ENCODE measurements at regions not wholly inside any gene's neighbourhood (a gene's known extent, or its start where the extent isn't known, plus 50 kb on each side); places are given as distances from the start of the nearest gene placed in this dataset.

DNA sequence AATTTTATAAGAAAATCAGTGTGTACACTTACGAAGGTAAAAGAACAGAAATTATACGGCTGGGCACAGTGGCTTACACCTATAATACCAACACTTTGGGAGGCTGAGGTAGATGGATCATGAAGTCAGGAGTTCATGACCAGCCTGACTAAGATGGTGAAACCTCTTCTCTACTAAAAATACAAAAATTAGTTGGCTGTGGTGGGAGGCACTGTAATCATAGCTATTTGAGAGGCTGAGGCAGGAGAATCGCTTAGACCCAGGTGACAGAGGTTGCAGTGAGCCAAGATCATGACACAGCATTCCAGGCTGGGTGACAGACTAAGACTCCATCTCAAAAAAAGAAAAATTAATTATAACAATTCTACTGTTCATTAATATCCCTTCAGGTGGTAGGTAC is 151.9 kb downstream of the ZNF737 start:
- Histone ChIP-seq H3K27ac (no peak overlapping the region), H3K4me2 (no peak overlapping the region), H3K4me3 (no peak overlapping the region), H3K4me1 (no peaks in the 10 kb centered on the region), H3K9me3 (no peaks in the 10 kb centered on the region; the same call in 2 of the 3 replicates)
- CTCF ChIA-PET: no interaction called here
- TF ChIP-seq FOSB (CRISPR knock-in tag; IDR thresholded peaks at IDR 0.05) (no peak), CHD2 (IDR thresholded peaks at IDR 0.05; ENCODE audit: low read length, partially characterized antibody) (no peak), JUNB (IDR thresholded peaks at IDR 0.05) (no peak), RNF2 (IDR thresholded peaks at IDR 0.05; ENCODE audit: borderline replicate concordance, low read depth) (no peak), RFX5 (IDR thresholded peaks at IDR 0.05) (no peak), RCOR1 (IDR thresholded peaks at IDR 0.05; ENCODE audit: low read depth, low read length) (no peak), NPAS2 (CRISPR knock-in tag; IDR thresholded peaks at IDR 0.05; ENCODE audit: borderline replicate concordance) (no peak), SMC3 (IDR thresholded peaks at IDR 0.05) (no peak), CBX8 (IDR thresholded peaks at IDR 0.05) (no peak), FOXS1 (CRISPR knock-in tag; IDR thresholded peaks at IDR 0.05) (no peak), ESRRA (IDR thresholded peaks at IDR 0.05; ENCODE audit: borderline replicate concordance, low read length) (no peak), MAFK (IDR thresholded peaks at IDR 0.05; ENCODE audit: partially characterized antibody) (no peak), HOXB5 (CRISPR knock-in tag; IDR thresholded peaks at IDR 0.05) (no peak)
- TF ChIP-seq, protein P1, sequence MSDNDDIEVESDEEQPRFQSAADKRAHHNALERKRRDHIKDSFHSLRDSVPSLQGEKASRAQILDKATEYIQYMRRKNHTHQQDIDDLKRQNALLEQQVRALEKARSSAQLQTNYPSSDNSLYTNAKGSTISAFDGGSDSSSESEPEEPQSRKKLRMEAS (IDR thresholded peaks at IDR 0.05): no peak
- TF ChIP-seq, protein P2, sequence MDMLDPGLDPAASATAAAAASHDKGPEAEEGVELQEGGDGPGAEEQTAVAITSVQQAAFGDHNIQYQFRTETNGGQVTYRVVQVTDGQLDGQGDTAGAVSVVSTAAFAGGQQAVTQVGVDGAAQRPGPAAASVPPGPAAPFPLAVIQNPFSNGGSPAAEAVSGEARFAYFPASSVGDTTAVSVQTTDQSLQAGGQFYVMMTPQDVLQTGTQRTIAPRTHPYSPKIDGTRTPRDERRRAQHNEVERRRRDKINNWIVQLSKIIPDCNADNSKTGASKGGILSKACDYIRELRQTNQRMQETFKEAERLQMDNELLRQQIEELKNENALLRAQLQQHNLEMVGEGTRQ (IDR thresholded peaks at IDR 0.05): no peak
- TF ChIP-seq, protein P3, sequence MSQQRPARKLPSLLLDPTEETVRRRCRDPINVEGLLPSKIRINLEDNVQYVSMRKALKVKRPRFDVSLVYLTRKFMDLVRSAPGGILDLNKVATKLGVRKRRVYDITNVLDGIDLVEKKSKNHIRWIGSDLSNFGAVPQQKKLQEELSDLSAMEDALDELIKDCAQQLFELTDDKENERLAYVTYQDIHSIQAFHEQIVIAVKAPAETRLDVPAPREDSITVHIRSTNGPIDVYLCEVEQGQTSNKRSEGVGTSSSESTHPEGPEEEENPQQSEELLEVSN (IDR thresholded peaks at IDR 0.05; ENCODE audit: borderline replicate concordance, low read depth): no peak
- WGBS (ENCODE audit: missing lambda C conversion rate): 2% methylated on average over 3 of the region's 3 CpGs
- FAIRE-seq: no peak
- POLR2A ChIA-PET: no interaction called here
- no peak for DNase-seq (ENCODE audit: low read depth in 1 of 2, low spot score in 1 of 2)
- ATAC-seq: no peak

DNA sequence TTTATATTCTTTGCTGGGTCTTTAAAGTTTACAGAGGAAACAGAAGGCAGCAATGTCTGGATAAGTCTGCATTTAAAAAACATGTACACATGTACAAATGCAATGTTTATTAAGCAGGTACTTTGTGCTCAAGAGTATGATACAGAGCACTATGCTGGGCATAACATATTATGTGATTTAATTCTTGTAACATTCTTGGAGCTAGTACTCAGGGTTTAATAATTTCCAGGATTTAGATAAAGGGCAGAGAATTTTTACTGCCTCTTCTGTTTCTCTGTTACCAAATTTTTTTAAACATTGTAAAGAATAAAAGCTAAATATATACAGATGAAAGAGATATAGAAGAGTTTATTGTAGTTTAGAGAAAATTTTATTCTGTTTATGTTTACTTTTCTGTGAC is 152.7 kb downstream of the ZNF737 start:
- POLR2A ChIA-PET: no interaction called here
- Histone ChIP-seq H3K27ac (no peak overlapping the region), H3K4me1 (no peaks in the 10 kb centered on the region), H3K4me3 (no peak overlapping the region), H3K9me3 (no peaks in the 10 kb centered on the region; the same call in 2 of the 3 replicates), H3K4me2 (no peak overlapping the region)
- FAIRE-seq (no peak), DNase-seq (ENCODE audit: low read depth in 1 of 2, low spot score in 1 of 2) (no peak), ATAC-seq (no peak)
- TF ChIP-seq HOXB13 (CRISPR knock-in tag; IDR thresholded peaks at IDR 0.05; ENCODE audit: low read depth) (no peak), FOXS1 (CRISPR knock-in tag; IDR thresholded peaks at IDR 0.05) (no peak), HDAC2 (IDR thresholded peaks at IDR 0.05) (no peak), CBX2 (IDR thresholded peaks at IDR 0.05; ENCODE audit: borderline replicate concordance, low read depth) (no peak), MAFK (IDR thresholded peaks at IDR 0.05; ENCODE audit: partially characterized antibody) (no peak), FOSL2 (IDR thresholded peaks at IDR 0.05) (no peak), FOSL2 (CRISPR knock-in tag; IDR thresholded peaks at IDR 0.05) (no peak), EHF (CRISPR knock-in tag; IDR thresholded peaks at IDR 0.05) (no peak), JUNB (IDR thresholded peaks at IDR 0.05) (no peak), POLR2A (IDR thresholded peaks at IDR 0.05; ENCODE audit: low read length) (no peak), ESRRA (IDR thresholded peaks at IDR 0.05; ENCODE audit: borderline replicate concordance, low read length) (no peak), JUN (IDR thresholded peaks at IDR 0.05) (no peak), POLR2AphosphoS2 (conservative IDR thresholded peaks at IDR 0.05; ENCODE audit: low read length) (no peak), RCOR1 (IDR thresholded peaks at IDR 0.05; ENCODE audit: low read depth, low read length) (no peak)
- TF ChIP-seq, protein P4, sequence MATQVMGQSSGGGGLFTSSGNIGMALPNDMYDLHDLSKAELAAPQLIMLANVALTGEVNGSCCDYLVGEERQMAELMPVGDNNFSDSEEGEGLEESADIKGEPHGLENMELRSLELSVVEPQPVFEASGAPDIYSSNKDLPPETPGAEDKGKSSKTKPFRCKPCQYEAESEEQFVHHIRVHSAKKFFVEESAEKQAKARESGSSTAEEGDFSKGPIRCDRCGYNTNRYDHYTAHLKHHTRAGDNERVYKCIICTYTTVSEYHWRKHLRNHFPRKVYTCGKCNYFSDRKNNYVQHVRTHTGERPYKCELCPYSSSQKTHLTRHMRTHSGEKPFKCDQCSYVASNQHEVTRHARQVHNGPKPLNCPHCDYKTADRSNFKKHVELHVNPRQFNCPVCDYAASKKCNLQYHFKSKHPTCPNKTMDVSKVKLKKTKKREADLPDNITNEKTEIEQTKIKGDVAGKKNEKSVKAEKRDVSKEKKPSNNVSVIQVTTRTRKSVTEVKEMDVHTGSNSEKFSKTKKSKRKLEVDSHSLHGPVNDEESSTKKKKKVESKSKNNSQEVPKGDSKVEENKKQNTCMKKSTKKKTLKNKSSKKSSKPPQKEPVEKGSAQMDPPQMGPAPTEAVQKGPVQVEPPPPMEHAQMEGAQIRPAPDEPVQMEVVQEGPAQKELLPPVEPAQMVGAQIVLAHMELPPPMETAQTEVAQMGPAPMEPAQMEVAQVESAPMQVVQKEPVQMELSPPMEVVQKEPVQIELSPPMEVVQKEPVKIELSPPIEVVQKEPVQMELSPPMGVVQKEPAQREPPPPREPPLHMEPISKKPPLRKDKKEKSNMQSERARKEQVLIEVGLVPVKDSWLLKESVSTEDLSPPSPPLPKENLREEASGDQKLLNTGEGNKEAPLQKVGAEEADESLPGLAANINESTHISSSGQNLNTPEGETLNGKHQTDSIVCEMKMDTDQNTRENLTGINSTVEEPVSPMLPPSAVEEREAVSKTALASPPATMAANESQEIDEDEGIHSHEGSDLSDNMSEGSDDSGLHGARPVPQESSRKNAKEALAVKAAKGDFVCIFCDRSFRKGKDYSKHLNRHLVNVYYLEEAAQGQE (IDR thresholded peaks at IDR 0.05): no peak
- TF ChIP-seq, protein P3 (IDR thresholded peaks at IDR 0.05; ENCODE audit: borderline replicate concordance, low read depth): no peak
- TF ChIP-seq, protein P5, sequence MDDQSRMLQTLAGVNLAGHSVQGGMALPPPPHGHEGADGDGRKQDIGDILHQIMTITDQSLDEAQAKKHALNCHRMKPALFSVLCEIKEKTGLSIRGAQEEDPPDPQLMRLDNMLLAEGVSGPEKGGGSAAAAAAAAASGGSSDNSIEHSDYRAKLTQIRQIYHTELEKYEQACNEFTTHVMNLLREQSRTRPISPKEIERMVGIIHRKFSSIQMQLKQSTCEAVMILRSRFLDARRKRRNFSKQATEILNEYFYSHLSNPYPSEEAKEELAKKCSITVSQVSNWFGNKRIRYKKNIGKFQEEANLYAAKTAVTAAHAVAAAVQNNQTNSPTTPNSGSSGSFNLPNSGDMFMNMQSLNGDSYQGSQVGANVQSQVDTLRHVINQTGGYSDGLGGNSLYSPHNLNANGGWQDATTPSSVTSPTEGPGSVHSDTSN (IDR thresholded peaks at IDR 0.05): no peak
- TF ChIP-seq, protein P2 (IDR thresholded peaks at IDR 0.05): no peak
- TF ChIP-seq, protein P6, sequence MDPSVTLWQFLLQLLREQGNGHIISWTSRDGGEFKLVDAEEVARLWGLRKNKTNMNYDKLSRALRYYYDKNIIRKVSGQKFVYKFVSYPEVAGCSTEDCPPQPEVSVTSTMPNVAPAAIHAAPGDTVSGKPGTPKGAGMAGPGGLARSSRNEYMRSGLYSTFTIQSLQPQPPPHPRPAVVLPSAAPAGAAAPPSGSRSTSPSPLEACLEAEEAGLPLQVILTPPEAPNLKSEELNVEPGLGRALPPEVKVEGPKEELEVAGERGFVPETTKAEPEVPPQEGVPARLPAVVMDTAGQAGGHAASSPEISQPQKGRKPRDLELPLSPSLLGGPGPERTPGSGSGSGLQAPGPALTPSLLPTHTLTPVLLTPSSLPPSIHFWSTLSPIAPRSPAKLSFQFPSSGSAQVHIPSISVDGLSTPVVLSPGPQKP (IDR thresholded peaks at IDR 0.05; ENCODE audit: low read depth, low read length): no peak
- CTCF ChIA-PET: no interaction called here
